Activated naive CD4-positive, alpha-beta T cell treated with anti-CD3 and anti-CD28 coated beads, Interleukin-2, amount 10 ng/mL, durations not matched to agents 7 days and 5 days (primary cell): ENCODE measurements at regions not wholly inside any gene's neighbourhood (a gene's known extent, or its start where the extent isn't known, plus 50 kb on each side); places are given as distances from the start of the nearest gene placed in this dataset.

Experiments
- CTCF ChIA-PET: fragments of 350-600 bp; sonication (Branson Sonifier 250); formaldehyde crosslinking; loops from one replicate; lab custom pipeline; 2021; ENCODE audit warnings: antibody characterized with exemption; lab: Charles Lee
- DNase-seq: peaks from one replicate; pipeline ENCODE4 v3.0.0-alpha.2; 2020
- H3K27ac Mint-ChIP-seq: one replicate; pipeline ENCODE4 v1.8.0; 2021; ENCODE audit warnings: mild to moderate bottlenecking, moderate library complexity, mixed read lengths
- H3K27me3 Mint-ChIP-seq: one replicate; pipeline ENCODE4 v1.8.0; 2021; ENCODE audit warnings: mild to moderate bottlenecking, mixed read lengths
- H3K36me3 Mint-ChIP-seq: one replicate; pipeline ENCODE4 v1.8.0; 2021; ENCODE audit warnings: mixed read lengths
- H3K4me1 Mint-ChIP-seq: one replicate; pipeline ENCODE4 v1.8.0; 2021; ENCODE audit warnings: mixed read lengths
- H3K4me3 Mint-ChIP-seq: one replicate; pipeline ENCODE4 v1.8.0; 2021; ENCODE audit warnings: mild to moderate bottlenecking, moderate library complexity, mixed read lengths
- H3K9me3 Mint-ChIP-seq: one replicate; pipeline ENCODE4 v1.8.0; 2021; ENCODE audit warnings: mixed read lengths

- Mint-ChIP-seq H3K27ac (no peak overlapping the region), H3K36me3 (no peaks in the 10 kb centered on the region), H3K4me1 (no peaks in the 10 kb centered on the region), H3K27me3 (no peaks in the 10 kb centered on the region), H3K4me3 (no peak overlapping the region), H3K9me3 (no peaks in the 10 kb centered on the region)
- DNase-seq = no peak
- CTCF ChIA-PET = no interaction called here
These were observed 282.7 kb upstream of the CCDC179 start for GRCh38 chr11:23143022-23143421.

GRCh38 chr11:23151819-23152218, 291.5 kb upstream of the CCDC179 start:
- H3K27ac Mint-ChIP-seq = no peak overlapping the region
- H3K27me3 Mint-ChIP-seq = no peaks in the 10 kb centered on the region
- no peaks in the 10 kb centered on the region for H3K9me3 Mint-ChIP-seq
- H3K36me3 Mint-ChIP-seq = no peaks in the 10 kb centered on the region
- CTCF ChIA-PET = no interaction called here
- no peak overlapping the region for H3K4me3 Mint-ChIP-seq
- no peaks in the 10 kb centered on the region for H3K4me1 Mint-ChIP-seq
- DNase-seq = no peak

- DNase-seq = no peak
- no peaks in the 10 kb centered on the region for H3K4me1 Mint-ChIP-seq
- no peak overlapping the region for H3K27ac Mint-ChIP-seq
- CTCF ChIA-PET = no interaction called here
- no peaks in the 10 kb centered on the region for H3K36me3 Mint-ChIP-seq
- no peaks in the 10 kb centered on the region for H3K9me3 Mint-ChIP-seq
- H3K27me3 Mint-ChIP-seq = no peaks in the 10 kb centered on the region
- H3K4me3 Mint-ChIP-seq = no peak overlapping the region
These were observed 295.2 kb upstream of the CCDC179 start for GRCh38 chr11:23155503-23155902.

- CTCF ChIA-PET = no interaction called here
- no peak for DNase-seq
- H3K36me3 Mint-ChIP-seq = no peaks in the 10 kb centered on the region
- H3K9me3 Mint-ChIP-seq = no peaks in the 10 kb centered on the region
- H3K4me1 Mint-ChIP-seq = no peaks in the 10 kb centered on the region
- H3K4me3 Mint-ChIP-seq = no peak overlapping the region
- no peak overlapping the region for H3K27ac Mint-ChIP-seq
- H3K27me3 Mint-ChIP-seq = no peaks in the 10 kb centered on the region
These were observed 303.7 kb upstream of the CCDC179 start for GRCh38 chr11:23164022-23164421.

GRCh38 chr11:23166376-23166775, 306.1 kb upstream of the CCDC179 start:
- CTCF ChIA-PET = no interaction called here
- no peaks in the 10 kb centered on the region for H3K36me3 Mint-ChIP-seq

GRCh38 chr11:23179609-23180008, 319.3 kb upstream of the CCDC179 start:
- no peaks in the 10 kb centered on the region for H3K9me3 Mint-ChIP-seq
- CTCF ChIA-PET = no interaction called here
- no peak overlapping the region for H3K27ac Mint-ChIP-seq
- no peak overlapping the region for H3K4me3 Mint-ChIP-seq
- H3K36me3 Mint-ChIP-seq = no peaks in the 10 kb centered on the region
- no peaks in the 10 kb centered on the region for H3K27me3 Mint-ChIP-seq
- DNase-seq = no peak
- no peaks in the 10 kb centered on the region for H3K4me1 Mint-ChIP-seq

More at GRCh38 chr11:23166376-23166775, 306.1 kb upstream of the CCDC179 start:
- H3K4me3 Mint-ChIP-seq = no peak overlapping the region
- no peak overlapping the region for H3K27ac Mint-ChIP-seq
- H3K4me1 Mint-ChIP-seq = no peaks in the 10 kb centered on the region
- H3K9me3 Mint-ChIP-seq = no peaks in the 10 kb centered on the region
- no peaks in the 10 kb centered on the region for H3K27me3 Mint-ChIP-seq
- no peak for DNase-seq

GRCh38 chr11:23181022-23181807, 320.9 kb upstream of the CCDC179 start:
- Mint-ChIP-seq H3K9me3 (peaks cover 2% of the 10 kb centered on the region), H3K4me3 (no peak overlapping the region), H3K27me3 (no peaks in the 10 kb centered on the region), H3K27ac (no peak overlapping the region), H3K36me3 (no peaks in the 10 kb centered on the region), H3K4me1 (no peaks in the 10 kb centered on the region)
- CTCF ChIA-PET = no interaction called here
- DNase-seq = no peak

- CTCF ChIA-PET = no interaction called here
- Mint-ChIP-seq H3K9me3 (peaks cover 8% of the 10 kb centered on the region), H3K4me3 (no peak overlapping the region), H3K4me1 (no peaks in the 10 kb centered on the region), H3K27ac (no peak overlapping the region), H3K27me3 (no peaks in the 10 kb centered on the region), H3K36me3 (no peaks in the 10 kb centered on the region)
- no peak for DNase-seq
These were observed 332.0 kb upstream of the CCDC179 start for GRCh38 chr11:23192256-23192655.

GRCh38 chr11:23201936-23202522, 341.8 kb upstream of the CCDC179 start:
- H3K27ac Mint-ChIP-seq = no peak overlapping the region
- DNase-seq = no peak
- H3K36me3 Mint-ChIP-seq = no peaks in the 10 kb centered on the region
- no peaks in the 10 kb centered on the region for H3K4me1 Mint-ChIP-seq
- CTCF ChIA-PET = no interaction called here
- H3K4me3 Mint-ChIP-seq = no peak overlapping the region
- peaks cover 17% of the 10 kb centered on the region for H3K9me3 Mint-ChIP-seq
- H3K27me3 Mint-ChIP-seq = no peaks in the 10 kb centered on the region

GRCh38 chr11:23202611-23203010, 342.3 kb upstream of the CCDC179 start:
- CTCF ChIA-PET = no interaction called here
- H3K36me3 Mint-ChIP-seq = no peaks in the 10 kb centered on the region
- no peaks in the 10 kb centered on the region for H3K27me3 Mint-ChIP-seq
- no peak overlapping the region for H3K4me3 Mint-ChIP-seq
- H3K27ac Mint-ChIP-seq = no peak overlapping the region
- DNase-seq = no peak
- H3K9me3 Mint-ChIP-seq = peaks cover 16% of the 10 kb centered on the region
- H3K4me1 Mint-ChIP-seq = no peaks in the 10 kb centered on the region

GRCh38 chr11:23205156-23205871, 345.0 kb upstream of the CCDC179 start:
- H3K36me3 Mint-ChIP-seq = no peaks in the 10 kb centered on the region
- H3K27ac Mint-ChIP-seq = no peak overlapping the region
- H3K4me3 Mint-ChIP-seq = no peak overlapping the region
- CTCF ChIA-PET = no interaction called here
- peaks cover 11% of the 10 kb centered on the region for H3K9me3 Mint-ChIP-seq
- no peak for DNase-seq
- no peaks in the 10 kb centered on the region for H3K4me1 Mint-ChIP-seq
- no peaks in the 10 kb centered on the region for H3K27me3 Mint-ChIP-seq

GRCh38 chr11:23206741-23207336, 346.6 kb upstream of the CCDC179 start:
- CTCF ChIA-PET = no interaction called here
- no peak overlapping the region for H3K27ac Mint-ChIP-seq
- H3K27me3 Mint-ChIP-seq = no peaks in the 10 kb centered on the region
- H3K4me1 Mint-ChIP-seq = no peaks in the 10 kb centered on the region
- no peak overlapping the region for H3K4me3 Mint-ChIP-seq
- DNase-seq = no peak
- H3K36me3 Mint-ChIP-seq = no peaks in the 10 kb centered on the region
- peaks cover 8% of the 10 kb centered on the region for H3K9me3 Mint-ChIP-seq

GRCh38 chr11:23211221-23211620, 350.9 kb upstream of the CCDC179 start:
- H3K36me3 Mint-ChIP-seq = no peaks in the 10 kb centered on the region
- no peak overlapping the region for H3K27ac Mint-ChIP-seq
- CTCF ChIA-PET = no interaction called here
- no peak overlapping the region for H3K4me3 Mint-ChIP-seq
- no peaks in the 10 kb centered on the region for H3K4me1 Mint-ChIP-seq
- H3K27me3 Mint-ChIP-seq = no peaks in the 10 kb centered on the region
- H3K9me3 Mint-ChIP-seq = no peaks in the 10 kb centered on the region
- DNase-seq = no peak

GRCh38 chr11:23212807-23213206, 352.5 kb upstream of the CCDC179 start:
- H3K27ac Mint-ChIP-seq = no peak overlapping the region
- no peaks in the 10 kb centered on the region for H3K27me3 Mint-ChIP-seq
- CTCF ChIA-PET = no interaction called here
- no peaks in the 10 kb centered on the region for H3K4me1 Mint-ChIP-seq
- no peak for DNase-seq
- no peaks in the 10 kb centered on the region for H3K9me3 Mint-ChIP-seq
- H3K4me3 Mint-ChIP-seq = no peak overlapping the region
- H3K36me3 Mint-ChIP-seq = no peaks in the 10 kb centered on the region
